ENCODE measurements at regions not wholly inside any gene's neighbourhood (a gene's known extent, or its start where the extent isn't known, plus 50 kb on each side); places are given as distances from the start of the nearest gene placed in this dataset.

GRCh38 chr6:25218346-25218745 is 60.8 kb upstream of the CARMIL1 start:
- H3K27ac ChIP-seq, result no peak overlapping the region
- no peaks in the 10 kb centered on the region for H3K27me3 ChIP-seq
- no peak for TF ChIP-seq CTCF (IDR thresholded peaks at IDR 0.05)
- H3K9me3 ChIP-seq, result no peaks in the 10 kb centered on the region
- no peaks in the 10 kb centered on the region for H3K36me3 ChIP-seq
- peaks cover 0 to under 1% of the 10 kb centered on the region in 2 experiments for H3K4me1 ChIP-seq (ENCODE audit: control insufficient read depth in 1 of 2, insufficient read depth in 1 of 2, low read depth in 1 of 2, low read length in 1 of 2)
- no peak overlapping the region for H3K4me3 ChIP-seq (ENCODE audit: low read depth in 1 of 2, low read length in 1 of 2)

- Histone ChIP-seq H3K36me3 (no peaks in the 10 kb centered on the region), H3K27me3 (peaks cover 6% of the 10 kb centered on the region), H3K4me1 (ENCODE audit: control insufficient read depth in 1 of 2, insufficient read depth in 1 of 2, low read depth in 1 of 2, low read length in 1 of 2) (peaks cover 0 to 5% of the 10 kb centered on the region in 2 experiments), H3K4me3 (ENCODE audit: low read depth in 1 of 2, low read length in 1 of 2) (no peak overlapping the region), H3K9me3 (no peaks in the 10 kb centered on the region), H3K27ac (no peak overlapping the region)
- TF ChIP-seq CTCF (IDR thresholded peaks at IDR 0.05), result no peak
These were observed 59.8 kb upstream of the CARMIL1 start for GRCh38 chr6:25219216-25219916.

- Histone ChIP-seq H3K4me1 (ENCODE audit: control insufficient read depth in 1 of 2, insufficient read depth in 1 of 2, low read depth in 1 of 2, low read length in 1 of 2) (peaks cover 0 to 5% of the 10 kb centered on the region in 2 experiments), H3K27me3 (peaks cover 10% of the 10 kb centered on the region), H3K27ac (no peak overlapping the region), H3K36me3 (no peaks in the 10 kb centered on the region), H3K4me3 (ENCODE audit: low read depth in 1 of 2, low read length in 1 of 2) (no peak overlapping the region), H3K9me3 (no peaks in the 10 kb centered on the region)
- TF ChIP-seq CTCF (IDR thresholded peaks at IDR 0.05), result no peak
These were observed 59.3 kb upstream of the CARMIL1 start for GRCh38 chr6:25219917-25220278.

- H3K9me3 ChIP-seq, result no peaks in the 10 kb centered on the region
- no peaks in the 10 kb centered on the region for H3K36me3 ChIP-seq
- H3K4me1 ChIP-seq (ENCODE audit: control insufficient read depth in 1 of 2, insufficient read depth in 1 of 2, low read depth in 1 of 2, low read length in 1 of 2), result peaks cover 0 to 5% of the 10 kb centered on the region in 2 experiments
- H3K4me3 ChIP-seq (ENCODE audit: low read depth in 1 of 2, low read length in 1 of 2), result no peak overlapping the region
- no peak overlapping the region for H3K27ac ChIP-seq
- TF ChIP-seq CTCF (IDR thresholded peaks at IDR 0.05), result no peak
- peaks cover 10% of the 10 kb centered on the region for H3K27me3 ChIP-seq
These were observed 58.3 kb upstream of the CARMIL1 start for GRCh38 chr6:25220857-25221256.

GRCh38 chr6:25222006-25222678 is 57.0 kb upstream of the CARMIL1 start:
- H3K27ac ChIP-seq, result no peak overlapping the region
- TF ChIP-seq CTCF (IDR thresholded peaks at IDR 0.05), result no peak

More at GRCh38 chr6:25222006-25222678, 57.0 kb upstream of the CARMIL1 start:
- H3K9me3 ChIP-seq, result no peaks in the 10 kb centered on the region
- H3K4me3 ChIP-seq (ENCODE audit: low read depth in 1 of 2, low read length in 1 of 2), result no peak overlapping the region
- H3K27me3 ChIP-seq, result peaks cover 10% of the 10 kb centered on the region
- H3K4me1 ChIP-seq (ENCODE audit: control insufficient read depth in 1 of 2, insufficient read depth in 1 of 2, low read depth in 1 of 2, low read length in 1 of 2), result peaks cover 0 to 5% of the 10 kb centered on the region in 2 experiments
- no peaks in the 10 kb centered on the region for H3K36me3 ChIP-seq

Measured in neutrophil (primary cell).